GM18870 (cell line): ENCODE measurements at regions not wholly inside any gene's neighbourhood (a gene's known extent, or its start where the extent isn't known, plus 50 kb on each side); places are given as distances from the start of the nearest gene placed in this dataset.

Source experiments
- ATAC-seq: cut with Tn5 transposase; IDR thresholded peaks from one replicate; pipeline ENCODE4 v1.9.1; 2021; ENCODE audit warnings: moderate library complexity; ENCODE audit not compliant: unreplicated experiment

DNA sequence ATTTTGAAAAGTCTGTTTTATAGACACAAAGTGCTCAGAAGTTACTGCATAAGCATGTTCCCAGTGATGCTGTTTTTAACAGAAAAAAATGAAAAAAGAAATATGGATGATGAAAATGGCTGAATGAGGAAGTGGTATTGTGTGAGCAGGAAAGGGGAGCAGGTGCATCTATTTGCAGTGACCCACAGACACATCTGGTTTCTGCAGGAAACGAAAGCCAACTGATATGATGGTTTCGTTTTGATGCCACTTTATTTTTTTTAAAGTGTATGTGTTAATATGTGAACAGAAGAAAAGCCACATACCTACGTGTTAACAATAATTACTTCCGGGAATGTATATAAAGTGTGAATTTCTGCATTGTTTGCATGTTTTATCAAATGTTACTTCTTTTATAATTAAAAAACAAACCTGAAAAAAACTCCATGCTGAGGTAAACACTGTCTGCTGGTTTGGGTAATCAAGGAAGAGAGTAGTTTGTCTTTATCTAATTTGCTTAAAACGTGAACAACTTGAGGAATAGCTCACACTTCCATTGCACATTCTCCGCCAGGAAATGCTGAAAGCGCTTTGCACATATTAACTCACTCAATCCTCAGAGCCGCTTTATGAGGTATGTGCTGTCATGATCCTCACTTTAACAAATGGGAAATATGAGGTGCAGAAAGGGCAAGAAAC is 1335.9 kb downstream of the TBC1D22A start:
- peak; percentile 83 for ATAC-seq

- peak; percentile 10 for ATAC-seq
Measured at GRCh38 chr22:48097723-48098122, 1335.3 kb downstream of the TBC1D22A start.

GRCh38 chr22:48096851-48097665 is 1334.6 kb downstream of the TBC1D22A start:
- no peak for ATAC-seq

DNA sequence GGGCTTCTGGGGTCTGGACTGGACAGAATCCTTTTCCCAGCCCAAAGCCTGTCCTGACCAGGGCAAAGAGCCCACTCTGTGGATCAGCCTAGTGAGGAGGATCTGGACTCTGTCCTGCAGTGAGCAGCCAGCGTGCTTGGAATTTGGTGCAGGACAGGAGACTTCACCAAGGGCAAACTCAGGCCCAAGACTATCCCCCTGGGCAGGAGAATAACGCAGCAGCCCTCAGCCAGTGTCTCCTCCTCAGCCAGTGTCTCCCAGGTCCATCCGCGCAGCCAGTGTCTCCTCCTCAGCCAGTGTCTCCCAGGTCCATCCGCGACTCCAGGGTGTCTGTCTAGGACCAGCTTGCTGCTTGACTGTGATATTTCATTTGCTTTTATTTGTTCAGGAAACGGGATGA is 1334.0 kb downstream of the TBC1D22A start:
- no peak for ATAC-seq

GRCh38 chr22:48093981-48094380 is 1331.5 kb downstream of the TBC1D22A start:
- ATAC-seq = no peak

- ATAC-seq = no peak
Measured at GRCh38 chr22:48092866-48093265, 1330.4 kb downstream of the TBC1D22A start.

GRCh38 chr22:48091656-48092223 is 1329.3 kb downstream of the TBC1D22A start:
- no peak for ATAC-seq

GRCh38 chr22:48091060-48091650 is 1328.7 kb downstream of the TBC1D22A start:
- no peak for ATAC-seq

DNA sequence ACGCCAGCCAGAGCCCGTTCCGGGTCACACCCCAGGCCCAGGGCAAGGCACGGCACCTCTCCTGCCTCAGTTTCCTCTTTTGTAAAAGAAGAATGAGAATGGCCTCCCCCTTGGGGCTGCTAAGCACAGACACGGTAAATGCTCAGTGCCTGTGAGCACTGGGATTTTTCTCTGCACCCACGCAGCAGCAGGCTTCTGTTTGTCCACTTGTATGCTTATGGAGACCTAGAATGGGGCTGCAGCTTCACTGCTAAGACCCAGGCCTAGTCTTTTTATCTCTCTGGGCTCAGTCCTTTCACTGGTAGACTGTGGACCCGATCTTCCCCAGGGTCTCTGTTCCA is 1327.9 kb downstream of the TBC1D22A start:
- no peak for ATAC-seq

DNA sequence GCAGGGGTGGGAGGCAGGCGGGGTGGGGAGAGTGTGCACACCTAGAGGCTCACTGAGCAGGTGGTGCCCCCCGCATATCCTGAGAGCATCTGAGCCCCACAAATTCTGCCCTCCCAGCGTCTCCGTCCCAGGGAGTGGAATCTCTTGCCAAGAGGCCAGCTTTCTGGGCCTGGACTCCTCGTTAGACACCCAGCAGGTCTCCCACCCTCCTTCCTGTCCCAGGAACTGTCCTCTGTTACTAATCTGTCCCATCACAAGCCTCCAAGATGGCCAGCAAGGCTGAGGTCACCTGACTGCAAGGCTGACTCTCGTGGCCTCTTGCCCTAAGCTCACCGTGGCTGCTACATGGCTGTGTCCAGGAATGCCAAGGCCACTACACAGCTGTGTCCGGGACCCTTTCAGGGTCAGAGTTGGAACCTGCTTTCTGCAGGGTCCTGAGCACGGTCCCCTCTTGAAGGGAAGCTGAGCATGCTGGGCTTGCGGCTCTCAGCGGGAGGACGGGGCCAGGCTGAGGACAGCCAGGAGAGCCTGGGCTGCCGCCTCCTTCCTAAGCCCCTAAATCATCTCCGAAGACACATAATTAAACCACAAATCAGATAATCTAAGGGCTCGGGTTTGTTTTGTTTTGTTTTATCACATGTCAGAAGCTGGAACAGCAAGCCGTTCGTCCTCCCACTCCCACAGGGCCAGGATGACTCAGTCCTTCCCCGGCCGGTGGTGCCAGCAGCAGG is 1327.3 kb downstream of the TBC1D22A start:
- ATAC-seq = no peak

DNA sequence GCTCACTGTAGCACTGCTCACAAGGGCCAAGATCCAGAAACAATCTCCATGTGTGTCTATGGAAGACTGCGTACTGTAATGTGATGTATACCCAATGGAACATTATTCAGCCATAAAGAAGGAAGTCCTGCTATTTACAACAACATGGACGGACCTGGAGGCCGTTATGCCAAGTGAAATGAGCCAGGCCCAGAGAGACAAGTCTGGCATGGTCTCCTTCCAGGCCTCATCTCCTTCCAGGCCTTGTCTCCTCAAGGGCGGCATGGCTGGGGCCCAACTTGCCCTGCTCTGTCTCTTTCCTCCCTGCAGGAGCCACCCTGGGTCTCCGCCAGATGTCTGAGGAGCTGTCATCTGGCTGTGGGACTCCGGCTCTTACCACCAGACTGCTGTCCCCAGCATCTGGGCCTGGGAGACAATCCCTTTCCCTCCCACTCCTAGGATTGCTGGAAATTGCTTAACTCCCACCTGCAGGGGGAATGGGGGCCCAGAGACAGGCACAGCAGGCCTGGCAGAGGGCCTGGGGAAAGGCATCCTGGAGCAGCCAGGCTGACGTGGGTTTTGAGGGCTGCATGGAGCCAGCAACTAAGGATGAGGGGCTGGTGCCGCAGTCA is 1326.6 kb downstream of the TBC1D22A start:
- no peak for ATAC-seq

DNA sequence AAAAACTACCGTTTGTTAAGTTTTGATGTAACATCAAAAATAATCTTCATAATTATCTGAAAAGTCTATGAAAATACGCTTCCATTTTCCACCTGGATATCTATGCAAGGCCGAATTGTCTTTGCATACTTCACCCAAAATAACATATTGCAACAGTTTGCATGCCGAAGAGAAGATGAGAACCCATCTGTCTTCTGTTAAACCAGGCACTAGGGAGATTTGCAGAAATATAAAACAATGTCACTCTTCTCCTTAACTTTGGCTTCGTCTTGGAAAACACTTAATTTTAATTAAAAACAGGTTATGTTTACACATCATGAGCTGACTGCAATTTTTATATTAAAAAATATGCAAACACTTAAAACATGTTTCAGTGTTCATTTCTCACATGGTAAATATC is 1325.8 kb downstream of the TBC1D22A start:
- ATAC-seq = no peak

GRCh38 chr22:48085901-48086645 is 1323.6 kb downstream of the TBC1D22A start:
- ATAC-seq = no peak

- ATAC-seq = no peak
Measured at GRCh38 chr22:48084729-48085050, 1322.2 kb downstream of the TBC1D22A start.

- ATAC-seq = no peak
Measured at GRCh38 chr22:48084041-48084728, 1321.7 kb downstream of the TBC1D22A start.

DNA sequence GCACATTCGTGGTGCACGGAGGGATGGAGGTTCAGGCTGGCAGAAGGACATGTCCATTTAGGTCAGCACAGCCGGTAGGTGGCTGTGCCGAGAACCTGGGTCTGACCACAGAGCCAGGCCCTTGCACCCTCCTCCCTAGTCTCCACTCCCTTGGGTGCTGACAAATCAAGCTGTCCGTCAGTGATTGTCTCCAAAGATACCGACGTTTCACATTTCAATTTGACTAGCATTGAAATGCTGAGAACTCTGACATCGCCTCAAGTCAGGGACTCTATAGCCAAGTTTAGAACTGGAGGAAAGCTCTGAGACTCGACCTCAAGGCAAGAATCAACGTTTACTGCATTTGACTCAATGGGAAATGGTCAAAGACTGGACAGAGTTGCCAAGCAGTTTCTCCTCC is 1321.1 kb downstream of the TBC1D22A start:
- ATAC-seq = no peak

DNA sequence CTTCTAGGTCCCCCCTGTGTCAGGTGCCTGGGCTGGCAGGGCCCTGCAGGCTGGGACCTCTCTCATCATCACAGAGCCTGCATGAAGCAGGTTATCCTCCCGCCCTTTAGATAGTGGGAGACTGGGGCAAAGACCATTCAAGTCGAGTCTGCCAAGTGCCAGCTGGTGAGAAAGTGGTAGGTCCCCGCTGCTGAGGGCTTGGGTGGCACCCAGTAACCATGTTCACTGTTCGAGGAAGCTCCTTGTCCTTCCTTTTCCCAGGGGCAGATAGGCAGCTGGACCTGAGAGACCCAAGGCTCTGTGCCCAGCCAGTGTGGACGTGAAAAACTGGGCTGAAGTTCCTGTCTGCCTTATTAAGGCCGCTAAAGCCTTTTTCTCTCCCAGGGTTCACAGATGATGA is 1319.8 kb downstream of the TBC1D22A start:
- ATAC-seq = no peak

DNA sequence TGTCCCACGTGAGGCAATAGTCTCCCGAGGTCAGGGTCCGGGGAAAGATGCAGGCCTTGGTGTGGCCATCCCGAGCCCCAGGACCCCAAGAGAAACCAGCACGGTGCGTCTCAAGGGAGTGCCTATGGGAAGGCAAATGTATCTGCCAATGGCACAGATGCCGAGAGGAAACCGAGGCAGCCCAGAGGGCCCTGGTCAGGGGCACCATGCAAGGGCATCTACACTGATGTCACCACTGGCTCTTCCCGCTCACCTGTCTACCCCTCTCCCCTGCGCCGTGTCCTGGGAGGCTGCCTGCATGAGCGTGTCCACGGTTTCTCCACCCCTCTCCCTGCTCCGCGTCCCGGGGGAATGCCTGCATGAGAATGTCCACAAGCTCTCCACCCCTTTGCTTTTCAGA is 1318.8 kb downstream of the TBC1D22A start:
- no peak for ATAC-seq

GRCh38 chr22:48080316-48081165 is 1318.1 kb downstream of the TBC1D22A start:
- no peak for ATAC-seq
